ENCODE measurements at regions not wholly inside any gene's neighbourhood (a gene's known extent, or its start where the extent isn't known, plus 50 kb on each side); places are given as distances from the start of the nearest gene placed in this dataset.

GRCh38 chr3:189040656-189041335, 131.0 kb upstream of the TPRG1 start (continued):
- TF ChIP-seq MTF2 (CRISPR knock-in tag; IDR thresholded peaks at IDR 0.05; ENCODE audit: borderline replicate concordance), result no peak

GRCh38 chr3:189041482-189042090, 130.2 kb upstream of the TPRG1 start:
- no TSS peak for BruUV-seq (replicated peaks)
- CTCF ChIA-PET (ENCODE audit: low intra/inter-chr PET ratio, low total read pairs), result no interaction called here
- H3K9ac ChIP-seq (ENCODE audit: insufficient read depth, low read depth, low read length), result no peak overlapping the region
- no peaks in the 10 kb centered on the region for H3K79me2 ChIP-seq (ENCODE audit: insufficient read depth, low read length)
- in situ Hi-C loops (cut with HindIII; ENCODE audit: extremely low pct_ligation_motif_present, low pct_unique_long_range_greater_than_20kb) (no loop called here), intact Hi-C loops (cut with micrococcal nuclease; ENCODE audit: unreplicated experiment) (loop anchor here (10.0 kb wide), 3 partner anchors 103 to 1297 kb away; partner anchors contain the start of gene BCL6)
- FAIRE-seq (peak; percentile 76), DNase-seq (ENCODE audit: low spot score) (peak; percentile 58), ATAC-seq (peak; percentile 85)
- H3K27ac ChIP-seq (ENCODE audit: extremely low read length, insufficient read depth, low read length), result no peak overlapping the region
- H3K4me3 ChIP-seq (replicated peaks in 1 of 3; ENCODE audit: insufficient read depth in 1 of 3, low read depth in 2 of 3, low read length in 3 of 3), result no peak overlapping the region
- no peak overlapping the region for H2AFZ ChIP-seq (ENCODE audit: low read length)
- 28% methylated on average over 2 of the region's 2 CpGs for WGBS (ENCODE audit: low lambda C conversion rate)
- peaks cover 15% of the 10 kb centered on the region for H3K4me1 ChIP-seq (ENCODE audit: insufficient read depth, low read length)
- POLR2A ChIA-PET, result interaction anchor here (1.7 kb wide), 1 partner anchor 1296 kb away, joined by 3 read pairs; the partner anchor contains the start of gene BCL6
- H4K20me1 ChIP-seq (ENCODE audit: insufficient read depth, low read length), result no peaks in the 10 kb centered on the region
- peak; percentile 49; the same call in 1 of the 2 replicates for TF ChIP-seq SMC3 (IDR thresholded peaks at IDR 0.05; ENCODE audit: low read length)
- TF ChIP-seq ZNF878 (CRISPR knock-in tag; IDR thresholded peaks at IDR 0.05), result 0 out of 2 replicates have a peak, but pooled peaks have one; percentile 21
- peak; percentile 64 for TF ChIP-seq XRCC5 (optimal IDR thresholded peaks at IDR 0.05; ENCODE audit: low read length)
- TF ChIP-seq, protein P1, sequence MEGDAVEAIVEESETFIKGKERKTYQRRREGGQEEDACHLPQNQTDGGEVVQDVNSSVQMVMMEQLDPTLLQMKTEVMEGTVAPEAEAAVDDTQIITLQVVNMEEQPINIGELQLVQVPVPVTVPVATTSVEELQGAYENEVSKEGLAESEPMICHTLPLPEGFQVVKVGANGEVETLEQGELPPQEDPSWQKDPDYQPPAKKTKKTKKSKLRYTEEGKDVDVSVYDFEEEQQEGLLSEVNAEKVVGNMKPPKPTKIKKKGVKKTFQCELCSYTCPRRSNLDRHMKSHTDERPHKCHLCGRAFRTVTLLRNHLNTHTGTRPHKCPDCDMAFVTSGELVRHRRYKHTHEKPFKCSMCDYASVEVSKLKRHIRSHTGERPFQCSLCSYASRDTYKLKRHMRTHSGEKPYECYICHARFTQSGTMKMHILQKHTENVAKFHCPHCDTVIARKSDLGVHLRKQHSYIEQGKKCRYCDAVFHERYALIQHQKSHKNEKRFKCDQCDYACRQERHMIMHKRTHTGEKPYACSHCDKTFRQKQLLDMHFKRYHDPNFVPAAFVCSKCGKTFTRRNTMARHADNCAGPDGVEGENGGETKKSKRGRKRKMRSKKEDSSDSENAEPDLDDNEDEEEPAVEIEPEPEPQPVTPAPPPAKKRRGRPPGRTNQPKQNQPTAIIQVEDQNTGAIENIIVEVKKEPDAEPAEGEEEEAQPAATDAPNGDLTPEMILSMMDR (CRISPR knock-in tag; IDR thresholded peaks at IDR 0.05), result peak; percentile 62
- no peak for TF ChIP-seq MLXIP (CRISPR knock-in tag; IDR thresholded peaks at IDR 0.05; ENCODE audit: borderline replicate concordance)
- TF ChIP-seq SMARCC2 (IDR thresholded peaks at IDR 0.05), result no peak
- 0 out of 2 replicates have a peak, but pooled peaks have one; percentile 30 for TF ChIP-seq ERF (CRISPR knock-in tag; IDR thresholded peaks at IDR 0.05)
- 0 out of 2 replicates have a peak, but pooled peaks have one; percentile 32 for TF ChIP-seq ZNF644 (CRISPR knock-in tag; IDR thresholded peaks at IDR 0.05; ENCODE audit: low read depth)
- peak; percentile 65 for TF ChIP-seq STAG1 (CRISPR knock-in tag; IDR thresholded peaks at IDR 0.05)
- H3K9me3 ChIP-seq (ENCODE audit: low read length), result no peaks in the 10 kb centered on the region
- H3K27me3 ChIP-seq (ENCODE audit: control insufficient read depth in 1 of 2, insufficient read depth in 2 of 2, low read length in 2 of 2), result no peaks in the 10 kb centered on the region; a peak in 1 of 5 replicates
- no peak overlapping the region for H3K4me2 ChIP-seq (ENCODE audit: low read depth, low read length)
- no peaks in the 10 kb centered on the region for H3K36me3 ChIP-seq (replicated peaks in 1 of 2; ENCODE audit: control insufficient read depth in 1 of 2, insufficient read depth in 2 of 2, low read length in 2 of 2)
